Adrenal gland (tissue), 9 donors: ENCODE measurements at regions not wholly inside any gene's neighbourhood (a gene's known extent, or its start where the extent isn't known, plus 50 kb on each side); places are given as distances from the start of the nearest gene placed in this dataset.

ENCODE experiments used
- DNase-seq, 7 donors: peaks; one replicate each; pipeline ENCODE4 v3.0.0-alpha.2; 2019 to 2020
- H3K27ac ChIP-seq, 5 donors: fragments of 200-600 bp; sonication (generic) in 4 of 5; 1 replicate in 3 of 5; 2 replicates in 2 of 5; pipeline versions ENCODE4 v1.5.1 to v1.8.0; 2016 to 2020; ENCODE audit warnings: mild to moderate bottlenecking in 1 of 5
- H3K27me3 ChIP-seq: fragments of 200-600 bp; 2 replicates; pipeline ENCODE4 v1.8.0; 2021
- H3K36me3 ChIP-seq, 2 donors: fragments of 200-600 bp; replicated peaks in 1 of 2; 1 replicate in 1 of 2; 2 replicates in 1 of 2; pipeline versions ENCODE4 v1.5.1 to v1.8.0; 2018 to 2022
- H3K4me1 ChIP-seq, 2 donors: fragments of 200-600 bp; replicated peaks in 1 of 2; 1 replicate in 1 of 2; 2 replicates in 1 of 2; pipeline versions ENCODE4 v1.5.1 to v1.8.0; 2018 to 2021
- H3K4me3 ChIP-seq, 4 donors: fragments of 200-600 bp; sonication (generic) in 3 of 4; one replicate each; pipeline ENCODE4 v1.5.1; 2016 to 2018
- H3K9me3 ChIP-seq, 3 donors: fragments of 200-600 bp; sonication (generic) in 1 of 3; replicated peaks in 1 of 3; 1 replicate in 2 of 3; 2 replicates in 1 of 3; pipeline versions ENCODE4 v1.5.1 to v1.8.0; 2016 to 2021
- POLR2A ChIP-seq, 2 donors: fragments of 450-650 bp; IDR thresholded peaks; one replicate each; pipeline ENCODE4 v1.6.1; 2017; ENCODE audit warnings: antibody characterized with exemption in 2 of 2, mild to moderate bottlenecking in 2 of 2, moderate library complexity in 1 of 2
- WGBS, 4 donors: extraction: QIAGEN DNeasy Blood & Tissue Kit in 2 of 4; methylation state at CpG; one replicate each; pipeline versions ENCODE4 v1.1.5 to v1.1.7; 2013 to 2017; 5-methylcytosine and 5-hydroxymethylcytosine counted together
- intact Hi-C, 2 donors: fragments of 100-400 bp; cut with DNase I; formaldehyde crosslinking; loops; one replicate each; pipeline versions ENCODE4 v1.14.1 to v1.15.0; 2022 to 2023
- TF ChIP-seq, protein P1 (sequence below), 6 experiments: fragments of 450-650 bp in 4 of 6; fragments of 200-600 bp in 2 of 6; sonication (generic) in 1 of 6; IDR thresholded peaks; 1 replicate in 5 of 6; 2 replicates in 1 of 6; pipeline versions ENCODE4 v1.5.1 to v1.8.0; 2016 to 2021; ENCODE audit warnings: antibody characterized with exemption in 6 of 6, mild to moderate bottlenecking in 2 of 6, moderate library complexity in 1 of 6
- donor health status: healthy with polysubstance abuse.
- donor health status: Bipolar disorder and iron deficiency.
- donor health status: DM: yes; HTN: yes; CAD: no.
- donor health status: DM: no; HTN: no; CAD: no.
- donor health status: DM: no; HTN: no; CAD: no.

DNA sequence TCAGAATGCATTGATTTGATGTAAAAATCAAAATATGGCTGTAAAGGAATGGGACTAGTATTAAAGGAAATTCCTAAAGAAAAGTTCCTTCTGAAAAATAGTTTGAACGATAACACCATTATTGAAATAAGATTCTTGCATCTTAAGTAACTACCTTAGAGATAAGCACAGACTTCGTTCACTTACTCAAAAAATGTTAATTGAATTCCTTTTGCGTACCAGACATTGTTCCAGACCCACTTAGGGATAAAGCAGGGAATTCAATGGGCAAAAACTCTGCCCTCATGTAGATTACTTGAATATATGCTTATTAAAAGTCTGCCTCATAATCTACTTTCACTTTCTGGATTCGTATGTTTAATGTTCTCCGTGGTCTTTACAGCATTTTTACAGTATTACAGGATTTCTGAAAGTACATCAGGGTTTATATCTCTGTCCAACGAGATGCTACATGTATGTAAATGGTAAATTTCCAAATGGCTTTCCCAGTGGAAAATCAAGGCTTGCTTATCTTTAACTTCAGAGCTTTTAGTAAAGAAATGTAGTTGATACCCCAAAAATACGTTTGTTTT lies 213.7 kb downstream of the GXYLT1 start:
- H3K27ac ChIP-seq = peak overlapping the region in 1 of 5 donors; percentile 58
- TF ChIP-seq, protein P1, sequence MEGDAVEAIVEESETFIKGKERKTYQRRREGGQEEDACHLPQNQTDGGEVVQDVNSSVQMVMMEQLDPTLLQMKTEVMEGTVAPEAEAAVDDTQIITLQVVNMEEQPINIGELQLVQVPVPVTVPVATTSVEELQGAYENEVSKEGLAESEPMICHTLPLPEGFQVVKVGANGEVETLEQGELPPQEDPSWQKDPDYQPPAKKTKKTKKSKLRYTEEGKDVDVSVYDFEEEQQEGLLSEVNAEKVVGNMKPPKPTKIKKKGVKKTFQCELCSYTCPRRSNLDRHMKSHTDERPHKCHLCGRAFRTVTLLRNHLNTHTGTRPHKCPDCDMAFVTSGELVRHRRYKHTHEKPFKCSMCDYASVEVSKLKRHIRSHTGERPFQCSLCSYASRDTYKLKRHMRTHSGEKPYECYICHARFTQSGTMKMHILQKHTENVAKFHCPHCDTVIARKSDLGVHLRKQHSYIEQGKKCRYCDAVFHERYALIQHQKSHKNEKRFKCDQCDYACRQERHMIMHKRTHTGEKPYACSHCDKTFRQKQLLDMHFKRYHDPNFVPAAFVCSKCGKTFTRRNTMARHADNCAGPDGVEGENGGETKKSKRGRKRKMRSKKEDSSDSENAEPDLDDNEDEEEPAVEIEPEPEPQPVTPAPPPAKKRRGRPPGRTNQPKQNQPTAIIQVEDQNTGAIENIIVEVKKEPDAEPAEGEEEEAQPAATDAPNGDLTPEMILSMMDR (IDR thresholded peaks at IDR 0.05) = no peak
- WGBS, 4 donors = 48 to 57% (median 53%) methylated on average over 7 of the region's 7 CpGs
- peak overlapping the region in 1 of 4 donors; percentile 30 for H3K4me3 ChIP-seq
- no peak for DNase-seq
- H3K4me1 ChIP-seq = peaks cover 3 to 4% of the 10 kb centered on the region in 2 donors
- intact Hi-C loops = no loop called here
- no peaks in the 10 kb centered on the region for H3K27me3 ChIP-seq
- no peaks in the 10 kb centered on the region for H3K36me3 ChIP-seq
- H3K9me3 ChIP-seq = peaks cover 0 to 6% (median 0%) of the 10 kb centered on the region in 3 donors

- Histone ChIP-seq H3K27ac (no peak overlapping the region), H3K4me3 (no peak overlapping the region), H3K36me3 (no peaks in the 10 kb centered on the region), H3K4me1 (no peaks in the 10 kb centered on the region), H3K27me3 (no peaks in the 10 kb centered on the region), H3K9me3 (peaks cover 0 to 12% (median 0%) of the 10 kb centered on the region in 3 donors)
- intact Hi-C loops = no loop called here
- WGBS, 4 donors = 70 to 83% (median 81%) methylated on average over 2 of the region's 2 CpGs
- TF ChIP-seq POLR2A (IDR thresholded peaks at IDR 0.05) = no peak
- TF ChIP-seq, protein P1 (IDR thresholded peaks at IDR 0.05) = no peak
- DNase-seq = no peak
Measured at GRCh38 chr12:41924111-41924510, 220.6 kb downstream of the GXYLT1 start.

GRCh38 chr12:41923351-41923750 lies 221.3 kb downstream of the GXYLT1 start:
- Histone ChIP-seq H3K4me3 (no peak overlapping the region), H3K27me3 (no peaks in the 10 kb centered on the region), H3K36me3 (no peaks in the 10 kb centered on the region), H3K4me1 (no peaks in the 10 kb centered on the region), H3K27ac (no peak overlapping the region), H3K9me3 (peaks cover 0 to 12% (median 0%) of the 10 kb centered on the region in 3 donors)
- TF ChIP-seq, protein P1 (IDR thresholded peaks at IDR 0.05) = no peak
- TF ChIP-seq POLR2A (IDR thresholded peaks at IDR 0.05) = no peak
- WGBS, 4 donors = 80 to 88% (median 84%) methylated on average over 2 of the region's 2 CpGs
- intact Hi-C loops = no loop called here
- no peak for DNase-seq

DNA sequence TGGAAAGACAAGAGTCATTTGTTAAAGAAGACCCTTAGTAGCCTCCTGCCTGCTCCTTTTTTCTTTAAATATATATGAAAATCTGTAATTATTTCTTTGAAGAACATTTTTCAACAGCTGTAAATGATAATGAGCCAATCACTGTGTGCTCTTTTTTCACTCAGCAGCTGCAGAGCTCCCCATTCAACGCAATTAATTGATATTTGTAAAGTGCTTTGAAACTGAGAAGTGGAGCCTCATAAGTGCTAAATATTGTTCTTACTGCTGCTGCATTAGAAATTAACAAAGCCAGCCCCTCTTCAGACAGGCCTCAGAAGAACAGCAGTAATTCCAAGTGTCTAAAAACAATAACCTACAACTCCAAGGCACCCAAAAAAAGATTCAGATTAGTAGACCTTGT lies 224.3 kb downstream of the GXYLT1 start:
- H3K27ac ChIP-seq = no peak overlapping the region
- no peak for TF ChIP-seq POLR2A (IDR thresholded peaks at IDR 0.05)
- TF ChIP-seq, protein P1 (IDR thresholded peaks at IDR 0.05) = no peak
- intact Hi-C loops = no loop called here
- WGBS, 4 donors = 50 to 84% (median 73%) methylated on average over 1 of the region's 1 CpG
- H3K4me3 ChIP-seq = no peak overlapping the region
- H3K36me3 ChIP-seq = no peaks in the 10 kb centered on the region
- no peak for DNase-seq
- H3K4me1 ChIP-seq = no peaks in the 10 kb centered on the region
- H3K27me3 ChIP-seq = no peaks in the 10 kb centered on the region
- no peaks in the 10 kb centered on the region for H3K9me3 ChIP-seq
